ENCODE measurements at regions not wholly inside any gene's neighbourhood (a gene's known extent, or its start where the extent isn't known, plus 50 kb on each side); places are given as distances from the start of the nearest gene placed in this dataset.
"Not testable (repeated sequence)": the region's sequence is repeated elsewhere in the genome, so short reads cannot be mapped to it uniquely, and the experiment has no call there.

DNA sequence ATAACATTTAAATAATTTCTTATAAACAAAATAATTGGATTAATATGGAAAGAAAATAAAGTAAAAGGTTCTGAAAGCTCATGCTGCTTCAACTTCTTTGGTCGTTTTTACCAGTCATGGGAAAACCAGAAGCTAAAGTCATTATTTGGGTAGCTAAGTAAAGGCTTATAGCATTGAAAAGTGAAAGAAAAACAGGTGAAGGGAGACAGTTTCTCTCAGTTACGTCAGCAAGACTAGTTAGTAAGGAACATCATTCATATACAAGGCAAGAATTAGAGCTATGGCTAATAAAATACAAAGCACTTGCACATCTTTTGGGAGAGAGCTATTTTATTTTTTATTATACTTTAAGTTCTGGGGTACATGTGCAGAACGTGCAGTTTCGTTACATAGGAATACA, 170.3 kb upstream of the SYT10 start:
- Histone ChIP-seq H3K36me3 (no peaks in the 10 kb centered on the region), H3K9me3 (replicated peaks) (no peaks in the 10 kb centered on the region), H3K27me3 (replicated peaks) (no peaks in the 10 kb centered on the region), H3K4me1 (replicated peaks) (no peaks in the 10 kb centered on the region), H3K27ac (no peak overlapping the region), H3K4me3 (no peak overlapping the region)
- no peak for DNase-seq (ENCODE audit: low read depth in 1 of 2, low spot score in 2 of 2)

GRCh38 chr12:33614630-33615029, 175.0 kb upstream of the SYT10 start:
- H3K27ac ChIP-seq: no peak overlapping the region
- H3K27me3 ChIP-seq (replicated peaks): no peaks in the 10 kb centered on the region

GRCh38 chr12:33617218-33617617, 177.6 kb upstream of the SYT10 start:
- Histone ChIP-seq H3K4me3 (no peak overlapping the region), H3K27ac (no peak overlapping the region)
- no peak for DNase-seq (ENCODE audit: low read depth in 1 of 2, low spot score in 2 of 2)

More at GRCh38 chr12:33614630-33615029, 175.0 kb upstream of the SYT10 start:
- DNase-seq (ENCODE audit: low read depth in 1 of 2, low spot score in 2 of 2): no peak
- Histone ChIP-seq H3K4me3 (no peak overlapping the region), H3K4me1 (replicated peaks) (no peaks in the 10 kb centered on the region), H3K9me3 (replicated peaks) (no peaks in the 10 kb centered on the region), H3K36me3 (no peaks in the 10 kb centered on the region)

DNA sequence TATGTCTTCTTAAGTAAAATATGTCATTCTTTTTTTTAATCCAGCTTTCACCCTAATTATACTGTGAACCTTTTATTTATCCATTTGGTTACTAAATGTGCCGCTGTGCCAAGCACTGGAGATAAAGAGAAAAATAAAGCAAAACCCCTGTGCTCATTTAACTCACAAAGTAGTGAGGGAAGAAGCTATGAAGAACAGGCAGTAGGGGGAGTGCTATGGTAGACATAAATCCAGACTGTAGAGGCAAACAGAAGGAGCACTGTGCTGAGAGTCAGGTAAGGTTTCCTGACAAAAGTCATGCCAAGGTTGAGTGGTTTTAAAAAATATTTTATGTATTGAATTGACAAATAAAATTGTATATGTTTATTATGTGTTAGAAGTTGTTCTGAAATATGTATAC, 188.5 kb upstream of the SYT10 start:
- H3K4me3 ChIP-seq: no peak overlapping the region
- no peaks in the 10 kb centered on the region for H3K36me3 ChIP-seq
- H3K27ac ChIP-seq: no peak overlapping the region
- H3K27me3 ChIP-seq (replicated peaks): no peaks in the 10 kb centered on the region
- no peaks in the 10 kb centered on the region for H3K4me1 ChIP-seq (replicated peaks)
- H3K9me3 ChIP-seq (replicated peaks): no peaks in the 10 kb centered on the region
- no peak for DNase-seq (ENCODE audit: low read depth in 1 of 2, low spot score in 2 of 2)

More at GRCh38 chr12:33617218-33617617, 177.6 kb upstream of the SYT10 start:
- Histone ChIP-seq H3K4me1 (replicated peaks) (no peaks in the 10 kb centered on the region), H3K36me3 (no peaks in the 10 kb centered on the region), H3K9me3 (replicated peaks) (no peaks in the 10 kb centered on the region), H3K27me3 (replicated peaks) (no peaks in the 10 kb centered on the region)

- Histone ChIP-seq H3K4me3 (no peak overlapping the region), H3K9me3 (replicated peaks) (no peaks in the 10 kb centered on the region), H3K4me1 (replicated peaks) (no peaks in the 10 kb centered on the region), H3K27me3 (replicated peaks) (no peaks in the 10 kb centered on the region), H3K36me3 (no peaks in the 10 kb centered on the region), H3K27ac (no peak overlapping the region)
- DNase-seq (ENCODE audit: low read depth in 1 of 2, low spot score in 2 of 2): no peak
Observed at GRCh38 chr12:33634544-33634943, 194.9 kb upstream of the SYT10 start.

- not testable (repeated sequence) for H3K27ac ChIP-seq; H3K4me3 ChIP-seq; DNase-seq (ENCODE audit: low read depth in 1 of 2, low spot score in 2 of 2); H3K4me1 ChIP-seq (replicated peaks); H3K36me3 ChIP-seq; H3K27me3 ChIP-seq (replicated peaks); H3K9me3 ChIP-seq (replicated peaks)
Observed at GRCh38 chr12:33636930-33637329, 197.3 kb upstream of the SYT10 start.

DNA sequence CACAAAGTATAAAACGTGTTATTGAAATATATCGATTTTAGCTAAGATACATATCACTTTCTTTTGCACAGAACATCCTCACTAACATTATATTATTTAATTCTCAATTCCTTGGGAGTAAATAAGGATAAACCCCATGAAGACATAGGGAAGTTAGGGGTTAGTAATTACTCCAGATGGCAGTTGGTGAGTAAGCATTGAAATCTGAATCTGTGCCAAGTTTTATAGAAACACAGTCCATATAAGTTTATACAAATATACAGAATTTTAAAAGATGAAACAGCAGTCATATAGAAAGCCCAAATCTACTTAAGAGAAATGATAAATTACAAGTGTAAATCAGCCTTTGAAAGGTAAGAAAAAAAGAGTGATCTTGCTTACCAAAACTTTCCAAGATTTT, 200.4 kb upstream of the SYT10 start:
- no peaks in the 10 kb centered on the region for H3K4me1 ChIP-seq (replicated peaks)
- no peak overlapping the region for H3K27ac ChIP-seq
- DNase-seq (ENCODE audit: low read depth in 1 of 2, low spot score in 2 of 2): no peak

DNA sequence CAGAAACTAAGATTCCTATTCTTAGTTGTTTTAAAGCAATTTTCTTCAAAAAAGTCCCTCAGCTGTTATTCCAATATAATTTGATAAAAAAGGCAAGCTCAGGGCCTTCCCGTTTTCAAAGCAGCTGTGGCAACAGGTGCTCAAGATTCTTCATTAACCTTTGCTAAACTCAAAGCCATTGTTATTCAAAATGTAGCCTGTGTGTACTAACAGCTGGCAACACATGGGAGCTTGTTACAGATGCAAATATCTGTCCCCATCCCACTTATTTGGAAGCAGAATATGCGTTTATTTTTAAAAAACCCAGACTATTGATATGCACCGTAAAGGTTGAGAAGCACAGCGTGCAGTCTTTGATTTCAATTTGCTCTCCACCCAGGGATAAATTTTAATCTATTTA, 210.4 kb upstream of the SYT10 start:
- H3K9me3 ChIP-seq (replicated peaks): no peaks in the 10 kb centered on the region
- no peak overlapping the region for H3K4me3 ChIP-seq
- no peaks in the 10 kb centered on the region for H3K4me1 ChIP-seq (replicated peaks)
- H3K27ac ChIP-seq: no peak overlapping the region
- H3K36me3 ChIP-seq: no peaks in the 10 kb centered on the region
- no peak for DNase-seq (ENCODE audit: low read depth in 1 of 2, low spot score in 2 of 2)
- no peaks in the 10 kb centered on the region for H3K27me3 ChIP-seq (replicated peaks)

More for the DNA sequence above, 200.4 kb upstream of the SYT10 start:
- Histone ChIP-seq H3K27me3 (replicated peaks) (no peaks in the 10 kb centered on the region), H3K36me3 (no peaks in the 10 kb centered on the region), H3K9me3 (replicated peaks) (no peaks in the 10 kb centered on the region), H3K4me3 (no peak overlapping the region)

DNA sequence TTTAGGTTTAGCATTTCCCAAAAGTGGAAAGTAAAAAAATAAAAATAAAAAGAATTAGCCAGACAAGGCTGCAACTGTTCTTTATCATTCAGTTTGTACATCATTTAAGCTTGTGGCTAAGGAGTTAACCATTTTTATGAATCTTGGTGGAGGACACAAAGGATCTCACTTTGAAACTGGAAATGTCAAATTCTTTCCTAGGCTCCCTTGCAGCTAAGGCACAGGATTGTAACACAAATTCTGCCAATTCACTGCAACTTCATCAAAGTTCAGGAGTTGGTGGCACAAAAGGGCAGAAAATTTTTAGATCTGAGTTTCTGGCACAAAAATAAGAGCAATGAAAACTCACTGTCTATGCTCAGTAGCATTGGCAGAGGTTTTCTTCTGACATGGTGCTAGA, 211.2 kb upstream of the SYT10 start:
- Histone ChIP-seq H3K9me3 (replicated peaks) (no peaks in the 10 kb centered on the region), H3K27me3 (replicated peaks) (no peaks in the 10 kb centered on the region), H3K4me3 (no peak overlapping the region), H3K36me3 (no peaks in the 10 kb centered on the region), H3K27ac (no peak overlapping the region), H3K4me1 (replicated peaks) (no peaks in the 10 kb centered on the region)
- no peak for DNase-seq (ENCODE audit: low read depth in 1 of 2, low spot score in 2 of 2)

GRCh38 chr12:33653362-33653761, 213.7 kb upstream of the SYT10 start:
- Histone ChIP-seq H3K9me3 (replicated peaks) (no peaks in the 10 kb centered on the region), H3K27me3 (replicated peaks) (no peaks in the 10 kb centered on the region), H3K4me3 (no peak overlapping the region), H3K4me1 (replicated peaks) (no peaks in the 10 kb centered on the region), H3K27ac (no peak overlapping the region), H3K36me3 (no peaks in the 10 kb centered on the region)
- no peak for DNase-seq (ENCODE audit: low read depth in 1 of 2, low spot score in 2 of 2)

- H3K27ac ChIP-seq: no peak overlapping the region
- H3K4me3 ChIP-seq: no peak overlapping the region
- no peaks in the 10 kb centered on the region for H3K27me3 ChIP-seq (replicated peaks)
- DNase-seq (ENCODE audit: low read depth in 1 of 2, low spot score in 2 of 2): no peak
- no peaks in the 10 kb centered on the region for H3K4me1 ChIP-seq (replicated peaks)
- H3K9me3 ChIP-seq (replicated peaks): no peaks in the 10 kb centered on the region
- H3K36me3 ChIP-seq: no peaks in the 10 kb centered on the region
Observed at GRCh38 chr12:33654313-33654712, 214.7 kb upstream of the SYT10 start.

DNA sequence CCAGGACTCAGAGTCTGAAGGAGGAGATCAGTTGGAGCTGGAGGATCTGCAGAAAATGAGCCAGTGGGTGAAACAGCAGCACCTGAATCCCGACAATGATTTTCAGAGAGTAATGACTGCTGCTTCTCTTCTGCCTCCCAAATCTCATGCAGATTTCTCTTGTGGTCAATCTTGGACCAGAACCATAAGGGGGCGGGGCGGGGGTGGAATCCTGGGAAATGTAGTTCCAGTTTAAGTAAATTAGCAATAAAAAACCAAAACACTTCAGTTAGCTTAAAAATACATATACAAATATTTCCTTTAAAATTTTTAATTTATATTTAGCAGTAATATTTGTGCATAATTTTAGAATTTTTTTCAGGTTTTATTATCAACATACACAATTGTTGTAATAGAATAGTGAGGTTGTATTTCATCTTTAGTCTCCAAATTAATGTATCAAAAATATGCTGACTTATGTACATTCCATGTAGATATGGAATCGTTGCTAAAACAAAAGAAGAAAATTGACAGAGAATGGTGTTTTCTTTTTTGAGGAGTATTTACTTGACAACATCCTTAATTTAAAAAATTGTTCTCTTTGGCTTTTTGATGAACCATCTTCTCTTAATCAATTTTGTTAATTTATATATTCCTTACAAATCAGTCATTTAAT, 223.5 kb upstream of the SYT10 start:
- Histone ChIP-seq H3K4me1 (replicated peaks) (no peaks in the 10 kb centered on the region), H3K9me3 (replicated peaks) (no peaks in the 10 kb centered on the region), H3K27me3 (replicated peaks) (no peaks in the 10 kb centered on the region), H3K36me3 (no peaks in the 10 kb centered on the region), H3K4me3 (no peak overlapping the region), H3K27ac (no peak overlapping the region)
- no peak for DNase-seq (ENCODE audit: low read depth in 1 of 2, low spot score in 2 of 2)

- Histone ChIP-seq H3K4me3 (no peak overlapping the region), H3K36me3 (no peaks in the 10 kb centered on the region), H3K9me3 (replicated peaks) (no peaks in the 10 kb centered on the region), H3K4me1 (replicated peaks) (no peaks in the 10 kb centered on the region; the same call in 1 of the 2 replicates), H3K27me3 (replicated peaks) (no peaks in the 10 kb centered on the region), H3K27ac (no peak overlapping the region)
- no peak for DNase-seq (ENCODE audit: low read depth in 1 of 2, low spot score in 2 of 2)
Observed at GRCh38 chr12:33669349-33669748, 229.7 kb upstream of the SYT10 start.

DNA sequence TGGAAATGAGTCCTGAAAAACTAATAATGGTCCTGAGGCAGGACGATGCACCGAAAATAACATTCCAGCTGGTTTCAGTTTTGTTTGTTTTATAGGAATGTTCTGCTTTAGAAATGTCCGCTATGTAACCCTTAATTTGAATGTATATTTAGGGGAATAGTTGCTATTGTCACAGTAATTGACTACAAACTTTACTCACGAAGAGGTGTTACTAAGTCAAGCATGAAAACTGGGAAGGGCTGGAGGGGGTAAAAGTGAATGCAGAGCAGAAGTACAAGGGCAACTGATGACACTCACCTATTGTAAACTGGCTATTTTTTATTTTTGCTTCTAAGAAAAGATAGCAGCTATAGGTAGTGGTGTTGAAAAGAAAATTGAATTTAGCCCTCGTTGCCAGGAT, 230.7 kb upstream of the SYT10 start:
- Histone ChIP-seq H3K4me1 (replicated peaks) (no peaks in the 10 kb centered on the region; the same call in 1 of the 2 replicates), H3K9me3 (replicated peaks) (no peaks in the 10 kb centered on the region), H3K27ac (no peak overlapping the region), H3K27me3 (replicated peaks) (no peaks in the 10 kb centered on the region), H3K4me3 (no peak overlapping the region), H3K36me3 (no peaks in the 10 kb centered on the region)
- peak in 1 of 2 experiments; percentile 2 for DNase-seq (ENCODE audit: low read depth in 1 of 2, low spot score in 2 of 2)

GRCh38 chr12:33671676-33672075, 232.1 kb upstream of the SYT10 start:
- no peaks in the 10 kb centered on the region for H3K36me3 ChIP-seq
- H3K27me3 ChIP-seq (replicated peaks): no peaks in the 10 kb centered on the region
- no peak for DNase-seq (ENCODE audit: low read depth in 1 of 2, low spot score in 2 of 2)
- H3K27ac ChIP-seq: no peak overlapping the region
- no peak overlapping the region for H3K4me3 ChIP-seq
- H3K9me3 ChIP-seq (replicated peaks): no peaks in the 10 kb centered on the region
- H3K4me1 ChIP-seq (replicated peaks): no peaks in the 10 kb centered on the region; the same call in 1 of the 2 replicates

Data from SJSA1 (cell line).